NT2/D1 (cell line): ENCODE measurements at regions not wholly inside any gene's neighbourhood (a gene's known extent, or its start where the extent isn't known, plus 50 kb on each side); places are given as distances from the start of the nearest gene placed in this dataset.

Source experiments
- DNase-seq: peaks from one replicate; pipeline ENCODE4 v3.0.0-alpha.2; 2011; ENCODE audit warnings: low read depth, low spot score
- H3K27me3 ChIP-seq: 2 replicates; pipeline ENCODE4 v1.6.0; 2011; ENCODE audit warnings: mild to moderate bottlenecking; ENCODE audit not compliant: insufficient read length, insufficient read depth
- H3K36me3 ChIP-seq: 2 replicates; pipeline ENCODE4 v1.6.1; 2011; ENCODE audit warnings: mild to moderate bottlenecking, low read length, mixed read lengths; ENCODE audit not compliant: insufficient read depth, insufficient read length
- H3K4me1 ChIP-seq: 2 replicates; pipeline ENCODE4 v1.5.1; 2011; ENCODE audit not compliant: insufficient read depth, insufficient read length
- H3K4me3 ChIP-seq: 2 replicates; pipeline ENCODE4 v1.5.1; 2011; ENCODE audit warnings: low read depth; ENCODE audit not compliant: insufficient read length
- H3K9ac ChIP-seq: 2 replicates; pipeline ENCODE4 v1.6.0; 2011; ENCODE audit warnings: low read depth; ENCODE audit not compliant: insufficient read length
- H3K9me3 ChIP-seq: 2 replicates; pipeline ENCODE4 v1.5.1; 2011; ENCODE audit warnings: mild to moderate bottlenecking, low read length; ENCODE audit not compliant: insufficient read depth
- SUZ12 ChIP-seq: IDR thresholded peaks from 2 replicates; pipeline ENCODE4 v1.6.1; 2011; ENCODE audit not compliant: insufficient read length, insufficient read depth; ENCODE audit errors: extremely low read depth
- YY1 ChIP-seq: IDR thresholded peaks from 2 replicates; pipeline ENCODE4 v1.6.1; 2011; ENCODE audit not compliant: insufficient read length, insufficient read depth
- ZNF274 ChIP-seq: IDR thresholded peaks from 2 replicates; pipeline ENCODE4 v1.6.1; 2011; ENCODE audit warnings: mild to moderate bottlenecking, low read depth, low read length

DNA sequence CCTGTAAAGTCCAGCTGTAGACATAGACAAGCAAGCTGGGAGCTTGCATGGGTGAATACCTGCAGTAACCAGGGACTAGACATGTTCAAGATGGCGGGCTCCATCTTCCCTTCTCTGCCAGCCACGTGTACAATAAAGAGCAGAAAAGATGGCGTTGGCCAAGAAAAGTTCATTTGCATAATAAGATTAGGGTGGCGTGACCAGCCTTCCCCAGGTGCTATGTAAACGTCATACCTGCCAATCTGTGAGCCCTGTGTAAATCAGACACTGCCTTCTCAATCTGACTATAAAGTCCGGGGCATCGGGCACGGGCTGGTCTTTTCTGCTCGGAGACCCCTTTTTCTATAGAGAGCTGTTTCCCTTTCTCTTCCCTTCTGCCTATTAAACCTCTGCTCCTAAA lies 101.6 kb upstream of the XPO1 start:
- TF ChIP-seq ZNF274 = no peak
- TF ChIP-seq SUZ12 = no peak
- no peak for TF ChIP-seq YY1
- Histone ChIP-seq H3K27me3 (no peaks in the 10 kb centered on the region), H3K4me1 (peaks cover 2% of the 10 kb centered on the region), H3K9me3 (no peaks in the 10 kb centered on the region), H3K9ac (no peak overlapping the region), H3K36me3 (no peaks in the 10 kb centered on the region), H3K4me3 (no peak overlapping the region)
- DNase-seq = no peak

- no peak overlapping the region for H3K9ac ChIP-seq
- no peaks in the 10 kb centered on the region for H3K27me3 ChIP-seq
- no peaks in the 10 kb centered on the region for H3K36me3 ChIP-seq
- DNase-seq = no peak
- TF ChIP-seq SUZ12 (no peak), YY1 (no peak), ZNF274 (no peak)
- peaks cover 2% of the 10 kb centered on the region for H3K4me1 ChIP-seq
- no peak overlapping the region for H3K4me3 ChIP-seq
- H3K9me3 ChIP-seq = no peaks in the 10 kb centered on the region
These were observed 98.5 kb upstream of the XPO1 start for GRCh38 chr2:61636686-61637085.

GRCh38 chr2:61634512-61634911 lies 96.4 kb upstream of the XPO1 start:
- H3K4me1 ChIP-seq = peaks cover 2% of the 10 kb centered on the region

DNA sequence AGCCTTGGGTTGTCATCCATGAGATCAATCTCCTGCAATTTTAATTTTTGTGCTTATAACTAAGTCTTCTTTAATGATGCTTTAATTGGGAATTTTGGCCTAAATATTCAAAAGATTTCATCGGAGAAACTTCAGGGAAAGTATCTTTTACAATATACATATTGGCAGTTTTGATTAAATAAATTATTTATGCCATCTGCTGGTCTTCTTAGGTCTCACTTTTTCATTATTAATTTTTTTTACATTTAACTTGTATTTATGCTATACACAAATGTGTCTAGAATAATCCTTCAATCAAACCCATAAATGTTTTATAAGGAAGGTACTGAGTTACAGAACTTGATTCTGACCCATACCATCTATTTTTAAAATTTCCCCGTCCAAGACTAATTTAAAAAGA lies 95.1 kb upstream of the XPO1 start:
- Histone ChIP-seq H3K27me3 (no peaks in the 10 kb centered on the region), H3K4me3 (no peak overlapping the region), H3K36me3 (no peaks in the 10 kb centered on the region), H3K9me3 (no peaks in the 10 kb centered on the region), H3K9ac (no peak overlapping the region), H3K4me1 (peaks cover 2% of the 10 kb centered on the region)
- no peak for DNase-seq
- TF ChIP-seq YY1 (no peak), SUZ12 (no peak), ZNF274 (no peak)

More at GRCh38 chr2:61634512-61634911, 96.4 kb upstream of the XPO1 start:
- DNase-seq = no peak
- no peak for TF ChIP-seq YY1
- TF ChIP-seq SUZ12 = no peak
- TF ChIP-seq ZNF274 = no peak
- H3K27me3 ChIP-seq = no peaks in the 10 kb centered on the region
- no peaks in the 10 kb centered on the region for H3K9me3 ChIP-seq
- no peak overlapping the region for H3K9ac ChIP-seq
- no peaks in the 10 kb centered on the region for H3K36me3 ChIP-seq
- H3K4me3 ChIP-seq = no peak overlapping the region

DNA sequence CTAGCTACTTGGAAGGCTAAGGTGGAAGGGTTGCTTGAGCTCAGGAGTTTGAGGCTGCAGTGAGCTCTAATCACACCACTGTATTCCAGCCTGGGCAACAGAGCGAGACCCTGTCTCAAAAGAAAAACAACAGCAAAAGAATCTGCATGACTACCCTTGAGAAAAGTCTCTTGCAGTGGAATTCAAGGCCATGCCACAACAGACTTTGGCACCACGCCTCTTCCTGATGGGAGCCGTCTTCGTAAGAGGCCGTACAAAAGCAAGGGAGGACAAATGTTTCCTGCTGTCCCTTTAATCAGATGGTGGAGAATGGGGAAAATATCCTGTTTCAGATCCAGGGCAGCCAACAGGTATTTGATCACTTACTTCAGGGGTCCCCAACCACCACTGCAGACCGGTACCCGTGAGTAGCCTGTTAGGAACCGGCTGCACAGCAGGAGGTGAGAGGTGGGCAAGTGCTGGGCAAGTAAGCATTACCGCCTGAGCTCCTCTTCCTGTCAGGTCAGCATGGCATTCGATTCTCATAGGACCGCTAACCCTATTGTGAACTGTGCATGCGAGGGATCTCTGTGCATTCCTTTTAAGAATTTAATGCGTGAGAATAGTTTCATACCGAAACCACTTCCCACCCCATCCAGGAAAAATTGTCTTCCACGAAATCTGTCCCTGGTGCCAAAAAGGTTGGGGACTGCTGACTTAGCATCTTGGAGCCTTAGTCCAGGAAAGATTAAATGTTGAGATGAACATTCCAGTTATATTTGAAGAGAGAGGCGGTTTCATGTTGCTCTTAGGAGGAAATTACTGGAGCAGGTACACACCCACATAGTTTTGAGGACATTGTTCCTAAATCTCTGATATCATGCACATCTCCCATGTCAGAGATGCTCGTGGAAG lies 94.4 kb upstream of the XPO1 start:
- Histone ChIP-seq H3K36me3 (no peaks in the 10 kb centered on the region), H3K9me3 (no peaks in the 10 kb centered on the region), H3K9ac (no peak overlapping the region), H3K27me3 (no peaks in the 10 kb centered on the region), H3K4me1 (peaks cover 2% of the 10 kb centered on the region), H3K4me3 (no peak overlapping the region)
- TF ChIP-seq ZNF274 = no peak
- TF ChIP-seq YY1 = no peak
- no peak for TF ChIP-seq SUZ12
- no peak for DNase-seq

DNA sequence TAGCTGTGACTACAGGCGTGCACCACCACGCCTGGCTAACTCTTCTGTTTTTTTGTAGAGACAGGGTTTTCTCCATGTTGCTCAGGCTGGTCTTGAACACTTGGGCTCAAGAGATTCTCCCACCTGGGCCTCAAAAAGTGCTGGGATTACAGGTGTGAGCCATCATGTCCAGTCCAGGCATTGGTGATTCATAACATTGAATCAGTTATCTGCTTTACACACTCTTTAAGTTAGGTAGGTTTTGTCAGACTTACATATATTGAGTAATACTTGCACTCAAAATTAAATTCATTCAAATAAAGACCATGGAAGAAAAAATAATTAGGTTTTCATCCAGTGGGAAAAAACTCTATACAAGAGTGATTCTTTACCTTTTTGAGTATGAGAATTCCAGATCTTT lies 93.2 kb upstream of the XPO1 start:
- H3K27me3 ChIP-seq = no peaks in the 10 kb centered on the region
- TF ChIP-seq YY1 (no peak), ZNF274 (no peak), SUZ12 (no peak)
- no peaks in the 10 kb centered on the region for H3K36me3 ChIP-seq
- H3K4me1 ChIP-seq = peaks cover 2% of the 10 kb centered on the region
- H3K9ac ChIP-seq = no peak overlapping the region
- no peaks in the 10 kb centered on the region for H3K9me3 ChIP-seq
- no peak overlapping the region for H3K4me3 ChIP-seq
- no peak for DNase-seq

GRCh38 chr2:61626827-61627226 lies 88.7 kb upstream of the XPO1 start:
- Histone ChIP-seq H3K9me3 (no peaks in the 10 kb centered on the region), H3K4me1 (no peaks in the 10 kb centered on the region), H3K27me3 (no peaks in the 10 kb centered on the region), H3K4me3 (no peak overlapping the region), H3K9ac (no peak overlapping the region), H3K36me3 (no peaks in the 10 kb centered on the region)
- TF ChIP-seq ZNF274 (no peak), YY1 (no peak), SUZ12 (no peak)
- DNase-seq = no peak
